ENCODE measurements at regions not wholly inside any gene's neighbourhood (a gene's known extent, or its start where the extent isn't known, plus 50 kb on each side); places are given as distances from the start of the nearest gene placed in this dataset.

DNA sequence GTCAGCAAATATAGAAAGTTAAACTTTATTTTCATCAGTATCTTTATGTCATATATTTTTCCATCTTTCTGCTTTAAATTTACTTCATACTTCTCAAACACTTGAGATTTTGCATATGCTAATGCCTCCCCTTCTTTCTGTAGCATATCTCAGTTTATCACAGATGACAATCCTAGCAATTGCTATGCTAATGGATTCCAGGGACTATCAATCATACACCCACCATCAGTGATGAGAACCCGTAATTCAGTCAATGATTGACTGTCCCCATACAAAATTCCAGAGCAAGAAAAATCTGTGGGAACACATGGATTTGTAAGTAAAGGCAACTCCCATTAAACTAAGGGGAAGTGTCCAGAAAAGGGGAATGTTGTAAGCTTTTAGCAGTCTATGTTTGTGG is 432.4 kb upstream of the SEMA3D start:
- Mint-ChIP-seq H3K9me3 (peaks cover 20% of the 10 kb centered on the region), H3K36me3 (ENCODE audit: insufficient read depth) (no peaks in the 10 kb centered on the region), H3K4me1 (no peaks in the 10 kb centered on the region), H3K4me3 (no peak overlapping the region), H3K27me3 (no peaks in the 10 kb centered on the region), H3K27ac (ENCODE audit: low read depth) (no peak overlapping the region)
- ATAC-seq (replicated peaks; ENCODE audit: extremely low read depth, poor library complexity, severe bottlenecking) (no peak), DNase-seq (ENCODE audit: low spot score in 2 of 2) (no peak)

DNA sequence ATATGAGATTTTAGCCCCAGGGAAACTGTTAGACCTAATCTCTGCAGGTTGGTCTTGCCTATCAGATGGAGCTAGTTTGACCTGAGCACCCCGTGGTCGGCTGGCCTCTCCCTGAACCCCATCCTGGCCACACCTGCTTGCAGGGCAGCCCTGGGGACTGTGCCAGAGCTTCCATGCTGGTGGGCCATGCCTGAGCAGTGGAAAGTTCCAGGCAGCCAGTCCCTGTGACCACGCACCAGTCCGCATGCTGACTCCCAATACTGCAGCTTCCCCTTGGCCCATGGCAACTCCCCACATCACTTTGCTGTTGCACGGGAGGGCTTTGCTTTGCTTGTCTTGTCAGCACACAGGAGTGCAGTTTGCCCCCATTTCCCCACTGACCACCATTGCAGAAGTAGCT is 427.8 kb upstream of the SEMA3D start:
- Mint-ChIP-seq H3K4me3 (no peak overlapping the region), H3K27me3 (no peaks in the 10 kb centered on the region), H3K27ac (ENCODE audit: low read depth) (no peak overlapping the region), H3K9me3 (peaks cover 23% of the 10 kb centered on the region), H3K36me3 (ENCODE audit: insufficient read depth) (no peaks in the 10 kb centered on the region), H3K4me1 (no peaks in the 10 kb centered on the region)
- ATAC-seq (replicated peaks; ENCODE audit: extremely low read depth, poor library complexity, severe bottlenecking) (no peak), DNase-seq (ENCODE audit: low spot score in 2 of 2) (no peak)

DNA sequence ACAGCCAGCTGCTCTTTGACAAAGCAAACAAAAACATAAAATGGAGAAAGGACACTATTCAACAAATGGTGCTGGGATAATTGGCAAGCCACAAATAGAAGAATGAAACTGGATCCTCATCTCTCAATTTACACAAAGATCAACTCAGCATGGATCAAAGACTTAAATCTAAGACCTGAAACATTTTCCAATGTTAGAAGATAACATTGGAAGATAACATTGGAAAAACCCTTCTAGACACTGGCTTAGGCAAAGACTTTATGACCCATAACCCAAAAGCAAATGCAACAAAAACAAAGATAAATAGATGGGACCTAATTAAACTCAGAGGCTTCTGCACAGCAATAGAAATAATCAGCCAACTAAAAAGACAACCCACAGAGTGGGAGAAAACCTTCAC is 425.7 kb upstream of the SEMA3D start:
- no peak overlapping the region for H3K4me3 Mint-ChIP-seq
- ATAC-seq (replicated peaks; ENCODE audit: extremely low read depth, poor library complexity, severe bottlenecking), result no peak

DNA sequence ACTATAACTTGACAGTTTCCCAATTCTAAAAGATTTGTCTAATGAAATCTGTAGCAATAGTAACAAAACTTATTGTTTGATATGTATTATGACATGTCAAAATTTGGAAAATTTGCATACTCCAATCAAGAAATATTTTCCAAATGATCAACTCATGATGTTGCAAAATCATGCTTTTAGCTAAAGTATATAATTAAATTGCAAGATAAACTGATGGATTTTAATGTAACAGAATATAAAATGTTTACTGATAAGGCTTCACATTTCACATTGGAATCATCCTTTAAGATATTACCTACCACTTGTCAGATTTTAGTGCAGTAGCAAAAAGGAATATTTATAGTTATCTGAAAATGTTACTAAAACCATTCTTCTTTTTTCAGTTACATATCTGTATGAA is 421.9 kb upstream of the SEMA3D start:
- H3K27me3 Mint-ChIP-seq, result no peaks in the 10 kb centered on the region
- DNase-seq (ENCODE audit: low spot score in 2 of 2) (no peak), ATAC-seq (replicated peaks; ENCODE audit: extremely low read depth, poor library complexity, severe bottlenecking) (no peak)
- no peak overlapping the region for H3K27ac Mint-ChIP-seq (ENCODE audit: low read depth)
- H3K9me3 Mint-ChIP-seq, result peaks cover 27% of the 10 kb centered on the region
- no peaks in the 10 kb centered on the region for H3K4me1 Mint-ChIP-seq
- no peak overlapping the region for H3K4me3 Mint-ChIP-seq
- no peaks in the 10 kb centered on the region for H3K36me3 Mint-ChIP-seq (ENCODE audit: insufficient read depth)

More for the DNA sequence above, 425.7 kb upstream of the SEMA3D start:
- Mint-ChIP-seq H3K27ac (ENCODE audit: low read depth) (no peak overlapping the region), H3K9me3 (peaks cover 23% of the 10 kb centered on the region), H3K4me1 (no peaks in the 10 kb centered on the region), H3K27me3 (no peaks in the 10 kb centered on the region), H3K36me3 (ENCODE audit: insufficient read depth) (no peaks in the 10 kb centered on the region)
- DNase-seq (ENCODE audit: low spot score in 2 of 2), result no peak

DNA sequence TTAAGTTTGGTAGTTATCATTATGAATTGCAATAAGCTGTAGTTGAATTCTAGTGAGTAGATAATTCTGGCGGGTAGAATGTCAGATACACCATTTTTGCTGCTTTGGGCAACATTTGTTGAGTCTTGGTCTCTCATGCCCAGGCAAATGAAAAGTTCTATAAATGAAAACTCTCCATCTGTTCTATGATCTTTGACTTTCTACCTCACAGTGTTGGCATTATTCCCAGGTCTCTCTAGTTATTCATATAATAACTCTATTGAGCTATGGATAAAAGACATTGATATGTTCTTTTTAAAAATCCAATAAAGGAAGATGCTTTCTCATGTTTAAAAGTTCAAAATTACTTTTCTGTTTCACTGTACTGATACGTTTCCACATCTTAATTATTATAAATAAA is 415.3 kb upstream of the SEMA3D start:
- no peak for ATAC-seq (replicated peaks; ENCODE audit: extremely low read depth, poor library complexity, severe bottlenecking)
- Mint-ChIP-seq H3K9me3 (peaks cover 16% of the 10 kb centered on the region), H3K4me1 (no peaks in the 10 kb centered on the region), H3K27ac (ENCODE audit: low read depth) (no peak overlapping the region), H3K27me3 (no peaks in the 10 kb centered on the region), H3K4me3 (no peak overlapping the region), H3K36me3 (ENCODE audit: insufficient read depth) (no peaks in the 10 kb centered on the region)
- no peak for DNase-seq (ENCODE audit: low spot score in 2 of 2)

DNA sequence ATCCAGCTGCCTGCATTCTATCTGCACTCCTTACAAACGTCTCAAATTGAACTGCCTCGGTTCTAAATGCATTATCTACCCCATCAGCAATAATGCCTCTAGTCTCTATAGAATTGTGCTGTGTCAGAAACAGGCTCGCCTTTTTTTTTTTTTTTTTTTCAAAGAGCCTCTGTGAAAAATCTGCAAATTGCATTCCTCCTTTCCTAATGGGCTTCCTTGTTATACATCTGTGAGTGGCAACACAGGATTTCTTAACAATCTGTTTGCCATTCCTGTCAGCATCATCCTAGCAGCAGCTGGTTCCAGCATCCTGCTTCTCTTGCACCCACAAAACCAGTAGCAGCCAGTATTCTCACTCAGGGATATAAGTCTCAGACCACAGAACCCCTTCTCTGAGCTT is 413.5 kb upstream of the SEMA3D start:
- H3K9me3 Mint-ChIP-seq, result peaks cover 10% of the 10 kb centered on the region
- H3K4me3 Mint-ChIP-seq, result no peak overlapping the region
- H3K36me3 Mint-ChIP-seq (ENCODE audit: insufficient read depth), result no peaks in the 10 kb centered on the region
- H3K4me1 Mint-ChIP-seq, result no peaks in the 10 kb centered on the region
- DNase-seq (ENCODE audit: low spot score in 2 of 2) (no peak), ATAC-seq (replicated peaks; ENCODE audit: extremely low read depth, poor library complexity, severe bottlenecking) (no peak)
- H3K27me3 Mint-ChIP-seq, result no peaks in the 10 kb centered on the region
- H3K27ac Mint-ChIP-seq (ENCODE audit: low read depth), result no peak overlapping the region

DNA sequence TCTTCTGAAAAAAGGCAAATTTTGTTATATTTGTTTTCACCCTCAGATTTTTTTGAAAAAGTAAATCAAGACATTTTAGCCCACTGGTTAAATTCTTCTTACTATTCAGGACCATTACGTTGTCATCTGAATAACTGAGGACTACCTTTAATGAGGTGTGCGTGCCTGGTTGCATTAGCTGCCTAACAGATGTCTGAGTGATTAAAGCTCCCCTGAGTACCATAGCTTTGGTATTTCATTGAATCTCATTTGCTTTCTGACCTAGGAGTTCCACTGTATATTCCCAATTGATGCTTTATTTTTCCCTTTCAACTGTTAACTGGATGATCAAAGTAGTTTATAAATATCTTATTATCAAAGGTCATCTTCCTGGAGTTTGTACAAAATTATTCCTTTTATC is 410.0 kb upstream of the SEMA3D start:
- no peaks in the 10 kb centered on the region for H3K4me1 Mint-ChIP-seq
- H3K27me3 Mint-ChIP-seq, result no peaks in the 10 kb centered on the region
- ATAC-seq (replicated peaks; ENCODE audit: extremely low read depth, poor library complexity, severe bottlenecking) (no peak), DNase-seq (ENCODE audit: low spot score in 2 of 2) (no peak)
- no peak overlapping the region for H3K27ac Mint-ChIP-seq (ENCODE audit: low read depth)
- H3K4me3 Mint-ChIP-seq, result no peak overlapping the region
- H3K36me3 Mint-ChIP-seq (ENCODE audit: insufficient read depth), result no peaks in the 10 kb centered on the region
- H3K9me3 Mint-ChIP-seq, result no peaks in the 10 kb centered on the region

DNA sequence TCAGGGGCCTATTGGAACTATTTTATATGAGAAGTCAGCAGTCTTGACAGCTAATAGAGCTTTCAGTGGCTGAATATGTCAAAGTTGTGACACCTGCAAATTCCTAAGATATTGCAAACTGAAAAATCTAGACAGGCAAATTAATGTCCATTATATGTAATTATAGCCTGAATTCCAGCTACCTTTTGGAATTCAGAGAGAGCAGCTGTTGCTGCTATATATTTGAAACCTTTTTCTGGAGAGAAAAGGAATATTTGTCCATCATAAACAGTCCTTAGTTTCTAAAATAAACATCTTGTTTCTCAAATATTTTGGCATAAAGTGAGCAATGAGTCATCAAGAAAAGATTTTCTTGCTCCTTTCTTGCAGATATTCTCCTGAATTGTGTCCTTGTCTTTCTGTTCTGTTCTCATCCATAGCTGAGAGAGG is 408.9 kb upstream of the SEMA3D start:
- no peaks in the 10 kb centered on the region for H3K36me3 Mint-ChIP-seq (ENCODE audit: insufficient read depth)
- no peak overlapping the region for H3K27ac Mint-ChIP-seq (ENCODE audit: low read depth)
- DNase-seq (ENCODE audit: low spot score in 2 of 2), result no peak

DNA sequence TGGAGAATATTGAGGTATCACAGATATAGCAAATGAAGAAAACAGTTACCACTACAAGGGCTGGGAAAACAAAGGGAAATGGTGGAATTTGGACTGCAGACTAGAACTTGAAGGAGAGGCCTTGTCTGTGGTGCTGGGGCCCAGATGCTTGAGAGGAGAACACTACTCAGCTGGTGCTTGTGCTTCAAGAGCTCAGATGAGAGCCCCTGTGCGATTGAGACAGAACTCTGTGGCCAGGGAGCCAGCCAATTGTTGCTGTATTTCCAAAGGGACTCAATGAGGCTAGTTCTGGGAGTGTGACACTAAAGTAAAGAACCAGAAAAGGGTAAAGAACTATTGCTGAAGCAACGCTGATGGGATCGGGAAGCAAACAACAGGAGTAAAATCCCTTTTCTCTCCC is 406.5 kb upstream of the SEMA3D start:
- H3K9me3 Mint-ChIP-seq, result peaks cover 4% of the 10 kb centered on the region
- H3K4me1 Mint-ChIP-seq, result no peaks in the 10 kb centered on the region
- DNase-seq (ENCODE audit: low spot score in 2 of 2) (no peak), ATAC-seq (replicated peaks; ENCODE audit: extremely low read depth, poor library complexity, severe bottlenecking) (no peak)
- H3K27me3 Mint-ChIP-seq, result no peaks in the 10 kb centered on the region
- no peaks in the 10 kb centered on the region for H3K36me3 Mint-ChIP-seq (ENCODE audit: insufficient read depth)
- no peak overlapping the region for H3K27ac Mint-ChIP-seq (ENCODE audit: low read depth)
- H3K4me3 Mint-ChIP-seq, result no peak overlapping the region

More for the DNA sequence above, 408.9 kb upstream of the SEMA3D start:
- ATAC-seq (replicated peaks; ENCODE audit: extremely low read depth, poor library complexity, severe bottlenecking), result no peak
- Mint-ChIP-seq H3K9me3 (no peaks in the 10 kb centered on the region), H3K4me3 (no peak overlapping the region), H3K27me3 (no peaks in the 10 kb centered on the region), H3K4me1 (no peaks in the 10 kb centered on the region)

DNA sequence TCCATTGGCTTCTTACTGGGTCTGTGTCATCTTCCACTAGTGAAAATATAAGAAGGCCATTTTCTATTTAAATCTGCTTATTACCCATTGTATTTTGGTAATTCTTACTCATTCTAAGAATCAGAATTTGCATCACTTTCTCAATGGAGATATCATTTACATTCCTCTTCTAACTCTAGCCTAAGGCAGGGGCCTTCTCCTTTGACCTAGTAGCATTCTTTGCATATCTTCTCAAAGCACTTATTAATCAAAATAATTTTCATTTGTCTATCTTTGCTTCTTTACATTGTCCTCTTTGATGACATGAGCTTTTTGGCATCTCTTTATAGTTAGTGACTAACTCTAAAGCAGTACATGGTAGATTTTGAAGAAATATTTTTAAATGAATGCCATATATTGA is 400.9 kb upstream of the SEMA3D start:
- Mint-ChIP-seq H3K27ac (ENCODE audit: low read depth) (no peak overlapping the region), H3K4me1 (no peaks in the 10 kb centered on the region), H3K4me3 (no peak overlapping the region), H3K9me3 (peaks cover 15% of the 10 kb centered on the region), H3K27me3 (no peaks in the 10 kb centered on the region), H3K36me3 (ENCODE audit: insufficient read depth) (no peaks in the 10 kb centered on the region)
- no peak for DNase-seq (ENCODE audit: low spot score in 2 of 2)
- ATAC-seq (replicated peaks; ENCODE audit: extremely low read depth, poor library complexity, severe bottlenecking), result no peak

DNA sequence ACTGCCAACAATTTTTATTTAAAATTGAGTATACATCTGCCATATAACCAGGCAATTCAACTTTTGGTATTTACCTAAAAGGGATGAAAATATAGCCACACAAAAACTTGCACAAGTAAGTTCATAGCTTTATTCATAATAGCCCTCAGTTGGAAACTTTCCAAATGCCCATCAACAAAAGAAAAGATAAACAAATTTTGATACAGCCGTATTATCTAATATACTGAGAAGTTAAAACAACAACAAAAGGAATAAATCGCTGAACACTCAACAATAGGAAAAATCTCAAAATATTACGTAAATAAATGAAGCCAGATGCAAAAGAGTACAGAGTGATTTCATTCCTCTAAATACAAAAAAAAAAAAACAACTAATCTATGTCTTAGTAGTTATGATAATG is 399.2 kb upstream of the SEMA3D start:
- DNase-seq (ENCODE audit: low spot score in 2 of 2), result no peak
- no peak overlapping the region for H3K27ac Mint-ChIP-seq (ENCODE audit: low read depth)
- H3K4me1 Mint-ChIP-seq, result no peaks in the 10 kb centered on the region
- H3K4me3 Mint-ChIP-seq, result no peak overlapping the region
- H3K9me3 Mint-ChIP-seq, result peaks cover 20% of the 10 kb centered on the region
- H3K27me3 Mint-ChIP-seq, result no peaks in the 10 kb centered on the region
- H3K36me3 Mint-ChIP-seq (ENCODE audit: insufficient read depth), result no peaks in the 10 kb centered on the region
- no peak for ATAC-seq (replicated peaks; ENCODE audit: extremely low read depth, poor library complexity, severe bottlenecking)

DNA sequence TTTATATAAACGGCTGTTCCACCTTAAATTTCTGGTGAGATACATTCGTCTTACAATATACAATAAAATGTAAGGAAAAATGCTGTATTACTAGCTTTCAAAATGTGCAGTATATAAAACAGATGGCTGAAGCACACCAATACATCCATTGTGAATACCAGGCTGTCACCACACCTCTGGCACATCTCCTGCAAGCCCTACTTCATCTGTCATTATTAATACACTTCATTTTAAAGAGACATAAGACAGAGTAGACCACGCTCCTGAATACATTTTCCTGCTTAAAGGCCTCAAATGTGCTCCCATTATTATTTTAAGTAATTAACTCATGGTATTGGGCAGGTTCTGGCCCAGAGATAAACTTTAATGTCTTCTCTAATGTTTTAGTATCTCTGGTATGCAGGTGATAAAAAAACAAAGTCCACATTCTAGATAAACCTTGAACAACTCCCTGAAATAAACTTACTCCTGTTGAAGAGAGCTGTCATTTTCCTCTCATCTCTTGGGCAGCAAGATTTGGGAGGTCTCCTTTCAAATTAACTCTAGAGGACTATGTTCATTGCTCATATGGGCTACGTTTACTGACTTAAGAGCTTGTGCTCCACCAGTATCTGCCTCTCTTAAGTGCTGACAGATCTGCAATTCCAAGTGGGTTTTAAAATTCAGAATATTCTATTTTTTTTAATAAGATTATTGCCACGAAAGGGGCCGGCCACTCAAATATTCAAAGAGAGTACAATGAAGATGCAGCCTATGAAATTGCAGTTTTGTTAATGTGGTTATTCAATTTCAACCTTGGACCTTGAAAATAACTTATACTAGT is 396.5 kb upstream of the SEMA3D start:
- ATAC-seq (replicated peaks; ENCODE audit: extremely low read depth, poor library complexity, severe bottlenecking) (no peak), DNase-seq (ENCODE audit: low spot score in 2 of 2) (no peak)
- H3K36me3 Mint-ChIP-seq (ENCODE audit: insufficient read depth), result no peaks in the 10 kb centered on the region
- no peaks in the 10 kb centered on the region for H3K27me3 Mint-ChIP-seq
- H3K9me3 Mint-ChIP-seq, result peaks cover 16% of the 10 kb centered on the region
- no peak overlapping the region for H3K27ac Mint-ChIP-seq (ENCODE audit: low read depth)
- no peaks in the 10 kb centered on the region for H3K4me1 Mint-ChIP-seq
- no peak overlapping the region for H3K4me3 Mint-ChIP-seq

DNA sequence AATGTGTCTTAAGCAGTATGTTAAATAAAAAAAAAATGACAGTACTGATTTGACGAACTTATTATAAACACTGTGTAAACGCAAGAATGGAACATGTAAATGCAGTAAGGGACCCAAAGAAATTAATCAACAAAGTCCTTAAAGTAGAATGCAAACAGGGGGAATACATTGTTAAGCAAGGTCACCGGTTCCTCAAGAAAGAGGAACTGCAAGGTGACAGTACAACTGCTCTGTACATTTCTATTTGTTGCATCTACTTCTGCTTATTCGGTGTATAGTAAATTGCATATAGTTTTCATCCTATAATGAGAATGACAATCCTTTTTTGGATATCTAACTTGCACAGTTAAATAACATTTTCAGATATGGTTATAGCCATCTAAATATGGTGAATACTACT is 387.0 kb upstream of the SEMA3D start:
- Mint-ChIP-seq H3K4me3 (no peak overlapping the region), H3K9me3 (peaks cover 10% of the 10 kb centered on the region), H3K4me1 (no peaks in the 10 kb centered on the region), H3K27ac (ENCODE audit: low read depth) (no peak overlapping the region), H3K27me3 (no peaks in the 10 kb centered on the region), H3K36me3 (ENCODE audit: insufficient read depth) (no peaks in the 10 kb centered on the region)
- ATAC-seq (replicated peaks; ENCODE audit: extremely low read depth, poor library complexity, severe bottlenecking) (no peak), DNase-seq (ENCODE audit: low spot score in 2 of 2) (no peak)
